HG02973 (cell line): ENCODE measurements at regions not wholly inside any gene's neighbourhood (a gene's known extent, or its start where the extent isn't known, plus 50 kb on each side); places are given as distances from the start of the nearest gene placed in this dataset.

Experiments used
- ATAC-seq: cut with Tn5 transposase; IDR thresholded peaks from one replicate; pipeline ENCODE4 v1.9.1; 2021; ENCODE audit warnings: moderate library complexity; ENCODE audit not compliant: unreplicated experiment

- ATAC-seq: no peak
Measured at GRCh38 chr4:63644396-63644795, 764.9 kb downstream of the TECRL start.

GRCh38 chr4:63637270-63637669 lies 772.0 kb downstream of the TECRL start:
- no peak for ATAC-seq

- no peak for ATAC-seq
Measured at GRCh38 chr4:63632858-63633257, 776.4 kb downstream of the TECRL start.

GRCh38 chr4:63620271-63620670 lies 789.0 kb downstream of the TECRL start:
- ATAC-seq: no peak

GRCh38 chr4:63619771-63620170 lies 789.5 kb downstream of the TECRL start:
- ATAC-seq: no peak

GRCh38 chr4:63618883-63619718 lies 790.1 kb downstream of the TECRL start:
- ATAC-seq: no peak

- no peak for ATAC-seq
Measured at GRCh38 chr4:63607169-63607872, 801.9 kb downstream of the TECRL start.

GRCh38 chr4:63589796-63590195 lies 819.5 kb downstream of the TECRL start:
- ATAC-seq: no peak

- no peak for ATAC-seq
Measured at GRCh38 chr4:63583561-63583960, 825.7 kb downstream of the TECRL start.

GRCh38 chr4:63583007-63583406 lies 826.2 kb downstream of the TECRL start:
- no peak for ATAC-seq

- ATAC-seq: no peak
Measured at GRCh38 chr4:63580796-63581475, 828.3 kb downstream of the TECRL start.

- no peak for ATAC-seq
Measured at GRCh38 chr4:63578383-63578782, 830.9 kb downstream of the TECRL start.

- ATAC-seq: no peak
Measured at GRCh38 chr4:63566658-63567057, 842.6 kb downstream of the TECRL start.

- no peak for ATAC-seq
Measured at GRCh38 chr4:63563288-63564014, 845.8 kb downstream of the TECRL start.

GRCh38 chr4:63558709-63559108 lies 850.5 kb downstream of the TECRL start:
- ATAC-seq: no peak

GRCh38 chr4:63556332-63556731 lies 852.9 kb downstream of the TECRL start:
- ATAC-seq: no peak

GRCh38 chr4:63553123-63553522 lies 856.1 kb downstream of the TECRL start:
- ATAC-seq: no peak

GRCh38 chr4:63541828-63542227 lies 867.4 kb downstream of the TECRL start:
- no peak for ATAC-seq

GRCh38 chr4:63529581-63530337 lies 879.5 kb downstream of the TECRL start:
- ATAC-seq: no peak

- ATAC-seq: no peak
Measured at GRCh38 chr4:63528256-63528991, 880.8 kb downstream of the TECRL start.
